Skeletal muscle tissue (tissue), 3 donors: ENCODE measurements at regions not wholly inside any gene's neighbourhood (a gene's known extent, or its start where the extent isn't known, plus 50 kb on each side); places are given as distances from the start of the nearest gene placed in this dataset.
"Not testable (repeated sequence)": the region's sequence is repeated elsewhere in the genome, so short reads cannot be mapped to it uniquely, and the experiment has no call there.

Experiments
- H3K27ac ChIP-seq: one replicate; pipeline ENCODE4 v1.7.0; 2013; ENCODE audit warnings: mild to moderate bottlenecking, low read depth, low read length, inconsistent platforms
- H3K27me3 ChIP-seq, 3 donors: one replicate each; pipeline ENCODE4 v1.7.0; 2013; ENCODE audit warnings: low read length in 3 of 3; ENCODE audit not compliant: control insufficient read depth in 3 of 3, insufficient read depth in 3 of 3
- H3K36me3 ChIP-seq, 3 donors: one replicate each; pipeline ENCODE4 v1.7.0; 2013; ENCODE audit warnings: low read length in 3 of 3; ENCODE audit not compliant: control insufficient read depth in 3 of 3, insufficient read depth in 3 of 3
- H3K4me1 ChIP-seq, 3 donors: one replicate each; pipeline ENCODE4 v1.7.0; 2013; ENCODE audit warnings: low read length in 3 of 3, mild to moderate bottlenecking in 3 of 3; ENCODE audit not compliant: control insufficient read depth in 3 of 3, insufficient read depth in 3 of 3
- H3K4me3 ChIP-seq, 3 donors: one replicate each; pipeline ENCODE4 v1.7.0; 2013; ENCODE audit warnings: low read length in 3 of 3
- H3K9ac ChIP-seq, 3 donors: one replicate each; pipeline ENCODE4 v1.7.0; 2013; ENCODE audit warnings: low read length in 3 of 3, mild to moderate bottlenecking in 3 of 3, moderate library complexity in 2 of 3, low read depth in 1 of 3
- H3K9me3 ChIP-seq, 3 donors: one replicate each; pipeline ENCODE4 v1.7.0; 2013; ENCODE audit warnings: low read length in 3 of 3; ENCODE audit not compliant: control insufficient read depth in 3 of 3
- donor health status: Osteomylitis.

DNA sequence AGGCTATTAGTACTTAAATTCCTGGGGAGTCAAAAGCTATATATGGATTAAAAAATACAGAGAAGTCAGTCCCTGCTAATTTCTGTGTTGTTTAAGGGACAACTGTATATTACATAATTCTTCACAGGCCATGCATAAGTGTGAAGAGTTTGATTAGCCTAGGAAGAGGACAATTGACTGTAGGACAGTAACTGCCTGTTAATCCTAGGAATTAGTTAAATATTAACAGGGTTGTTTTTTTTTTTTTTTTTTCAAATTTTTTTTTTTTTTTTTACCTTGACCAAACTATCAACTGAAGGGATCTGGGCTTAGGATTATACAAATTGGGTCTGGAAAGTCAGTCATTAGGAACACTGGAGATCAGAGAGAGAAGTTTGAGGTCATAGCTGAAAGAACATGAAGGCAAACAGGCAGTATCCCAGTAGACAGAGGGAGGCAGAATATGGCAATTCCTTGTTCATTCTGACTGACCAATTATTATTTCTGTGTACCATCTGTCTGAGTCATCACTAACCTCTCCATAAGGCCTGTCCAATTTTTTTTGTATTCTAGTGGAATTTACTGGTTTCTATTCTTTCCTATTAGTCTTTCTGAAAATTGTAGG, 1139.2 kb downstream of the SORCS1 start:
- Histone ChIP-seq H3K36me3 (no peaks in the 10 kb centered on the region), H3K27me3 (no peaks in the 10 kb centered on the region), H3K27ac (no peak overlapping the region), H3K9ac (no peak overlapping the region), H3K4me1 (no peaks in the 10 kb centered on the region), H3K9me3 (no peaks in the 10 kb centered on the region), H3K4me3 (no peak overlapping the region)

DNA sequence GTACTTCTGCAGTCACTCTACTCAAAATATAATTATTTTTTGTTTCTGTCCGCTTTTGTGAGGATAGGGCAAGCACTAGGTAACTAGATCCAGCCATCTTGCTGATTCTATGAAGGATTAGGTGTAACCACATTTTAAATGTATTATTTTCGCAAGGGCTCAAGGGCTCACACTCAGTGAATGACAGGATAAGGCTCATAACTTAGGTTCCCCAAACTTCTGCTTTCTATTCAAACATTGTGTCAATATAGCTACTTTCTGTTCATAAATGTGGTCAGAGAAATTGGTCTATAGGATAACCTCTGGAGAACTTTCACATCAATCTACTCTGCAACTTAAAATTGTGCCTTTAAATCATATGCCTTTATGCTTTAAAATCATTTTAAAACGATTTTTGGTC, 1141.2 kb downstream of the SORCS1 start:
- no peak overlapping the region for H3K9ac ChIP-seq
- H3K9me3 ChIP-seq: no peaks in the 10 kb centered on the region
- H3K4me1 ChIP-seq: no peaks in the 10 kb centered on the region
- H3K4me3 ChIP-seq: no peak overlapping the region
- no peaks in the 10 kb centered on the region for H3K36me3 ChIP-seq
- H3K27me3 ChIP-seq: no peaks in the 10 kb centered on the region
- H3K27ac ChIP-seq: no peak overlapping the region

DNA sequence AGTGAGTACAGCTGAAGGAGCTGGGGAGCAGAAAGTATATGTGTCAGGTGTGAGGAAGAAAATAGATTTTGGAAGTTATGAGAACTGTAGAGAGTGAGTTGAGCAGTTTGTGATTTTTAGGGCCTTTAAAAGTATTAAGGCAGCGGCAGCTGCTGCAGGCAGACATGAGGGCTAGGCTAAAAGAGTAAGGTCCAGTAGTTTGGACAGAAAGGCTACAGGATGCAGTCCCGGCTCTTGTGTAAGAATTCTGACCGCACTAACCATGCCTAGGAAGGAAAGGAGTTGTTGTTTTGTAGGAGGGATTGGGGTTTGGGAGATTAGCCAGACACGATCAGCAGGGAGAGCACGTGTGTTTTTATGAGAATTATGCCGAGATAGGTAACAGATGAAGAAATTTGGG, 1144.9 kb downstream of the SORCS1 start:
- H3K27me3 ChIP-seq, H3K4me3 ChIP-seq, H3K4me1 ChIP-seq, H3K9ac ChIP-seq, H3K9me3 ChIP-seq, H3K36me3 ChIP-seq, H3K27ac ChIP-seq: not testable (repeated sequence)

DNA sequence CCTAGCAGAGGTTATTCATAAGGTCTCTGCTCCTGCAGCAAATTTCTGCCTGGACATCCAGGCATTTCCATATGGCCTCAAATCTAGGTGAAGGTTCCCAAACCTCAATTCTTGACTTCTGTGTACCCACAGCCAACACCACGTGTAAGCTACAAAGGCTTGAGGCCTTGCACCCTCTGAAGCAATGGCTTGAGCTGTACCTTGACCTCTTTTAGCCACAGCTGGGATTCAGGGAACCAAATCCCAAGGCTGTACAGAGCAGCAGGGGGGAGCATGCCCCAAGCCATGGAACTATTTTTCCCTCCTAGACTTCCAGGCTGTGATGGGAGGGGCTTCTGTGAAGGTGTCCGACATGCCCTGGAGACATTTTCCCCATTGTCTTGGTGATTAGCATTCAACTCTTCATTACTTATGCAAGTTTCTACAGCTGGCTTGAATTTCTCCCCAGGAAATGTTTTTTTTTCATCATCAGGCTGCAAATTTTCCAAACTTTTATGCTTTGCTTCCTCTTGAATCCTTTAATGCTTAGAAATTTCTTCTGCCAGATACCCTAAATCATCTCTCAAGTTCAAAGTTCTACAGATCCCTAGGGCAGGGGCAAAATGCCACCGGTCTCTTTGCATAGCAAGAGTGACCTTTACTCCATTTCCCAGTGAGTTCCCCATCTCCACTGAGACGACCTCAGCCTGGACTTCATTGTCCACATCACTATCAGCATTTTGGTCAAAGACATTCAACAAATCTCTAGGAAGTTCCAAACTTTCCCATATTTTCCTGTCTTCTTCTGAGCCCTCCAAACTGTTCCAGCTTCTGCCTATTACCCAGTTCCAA, 1148.9 kb downstream of the SORCS1 start:
- H3K9ac ChIP-seq, H3K4me3 ChIP-seq: not testable (repeated sequence)

DNA sequence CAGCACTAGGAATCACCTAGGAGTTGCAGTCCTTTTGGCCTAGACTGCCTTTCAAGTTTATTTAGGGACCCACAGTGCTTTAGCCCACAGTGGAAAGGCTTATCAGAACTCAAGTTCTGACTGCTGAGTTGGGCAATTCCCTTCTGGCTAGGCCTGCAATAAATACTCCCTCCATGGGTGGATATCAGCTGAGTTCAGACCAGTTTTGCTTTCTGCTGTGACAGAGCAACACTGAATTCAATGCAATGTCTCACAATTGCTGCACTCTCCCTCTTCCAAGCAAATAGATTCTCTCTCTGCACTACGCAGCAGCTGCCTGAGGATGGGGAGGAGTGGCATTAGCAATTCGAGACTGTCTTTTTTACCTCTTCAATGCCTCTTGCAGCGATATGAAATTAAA, 1153.3 kb downstream of the SORCS1 start:
- Histone ChIP-seq H3K27me3 (no peaks in the 10 kb centered on the region), H3K4me1 (no peaks in the 10 kb centered on the region), H3K36me3 (no peaks in the 10 kb centered on the region), H3K9me3 (no peaks in the 10 kb centered on the region), H3K9ac (no peak overlapping the region), H3K4me3 (no peak overlapping the region), H3K27ac (no peak overlapping the region)

More for the DNA sequence above, 1148.9 kb downstream of the SORCS1 start:
- H3K27me3 ChIP-seq, H3K9me3 ChIP-seq, H3K4me1 ChIP-seq, H3K36me3 ChIP-seq, H3K27ac ChIP-seq: not testable (repeated sequence)

DNA sequence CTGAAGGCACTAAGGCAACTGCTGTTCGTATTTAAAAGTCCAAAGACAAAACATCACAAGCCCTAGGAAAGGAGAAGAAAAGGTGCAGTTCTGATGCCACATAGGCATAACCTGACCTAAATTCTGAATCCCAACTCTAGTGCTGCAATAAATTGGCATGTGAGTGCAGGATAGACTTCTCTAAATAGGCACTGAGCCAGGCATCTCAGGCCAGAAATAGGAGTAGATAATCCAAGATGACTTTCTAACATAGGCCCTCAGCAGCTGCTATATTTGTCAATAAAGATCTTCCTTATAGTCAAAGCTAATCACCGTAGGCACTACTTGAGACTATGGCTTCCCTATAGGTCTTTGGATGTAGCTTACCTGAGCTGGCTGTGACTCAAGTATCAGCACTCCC, 1163.8 kb downstream of the SORCS1 start:
- H3K36me3 ChIP-seq: no peaks in the 10 kb centered on the region
- no peak overlapping the region for H3K4me3 ChIP-seq
- H3K4me1 ChIP-seq: no peaks in the 10 kb centered on the region

DNA sequence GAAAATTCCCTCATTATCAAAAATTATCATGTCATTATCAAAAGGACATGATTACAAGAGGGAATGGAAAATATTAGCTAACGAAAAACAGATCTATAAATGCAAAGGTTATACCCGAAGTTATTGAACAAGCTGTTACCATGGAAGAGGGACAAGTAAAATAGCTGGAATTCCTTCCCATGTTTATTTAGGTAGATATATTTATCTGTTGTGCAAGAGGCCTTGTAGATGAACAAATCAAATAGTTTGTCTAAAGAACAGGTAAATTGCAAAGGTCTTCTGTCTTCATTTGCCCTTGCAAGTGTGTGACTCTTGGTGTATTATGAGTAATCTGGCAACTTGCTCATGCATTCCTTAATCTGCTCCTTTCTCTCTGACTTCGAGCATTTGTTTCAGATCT, 1170.9 kb downstream of the SORCS1 start:
- no peaks in the 10 kb centered on the region for H3K4me1 ChIP-seq
- H3K9me3 ChIP-seq: no peaks in the 10 kb centered on the region
- H3K4me3 ChIP-seq: no peak overlapping the region
- H3K36me3 ChIP-seq: no peaks in the 10 kb centered on the region
- no peak overlapping the region for H3K27ac ChIP-seq
- H3K9ac ChIP-seq: no peak overlapping the region
- peaks cover 0 to 3% (median 0%) of the 10 kb centered on the region in 3 donors for H3K27me3 ChIP-seq

More for the DNA sequence above, 1163.8 kb downstream of the SORCS1 start:
- H3K9ac ChIP-seq: no peak overlapping the region
- no peaks in the 10 kb centered on the region for H3K9me3 ChIP-seq
- H3K27ac ChIP-seq: no peak overlapping the region
- no peaks in the 10 kb centered on the region for H3K27me3 ChIP-seq

DNA sequence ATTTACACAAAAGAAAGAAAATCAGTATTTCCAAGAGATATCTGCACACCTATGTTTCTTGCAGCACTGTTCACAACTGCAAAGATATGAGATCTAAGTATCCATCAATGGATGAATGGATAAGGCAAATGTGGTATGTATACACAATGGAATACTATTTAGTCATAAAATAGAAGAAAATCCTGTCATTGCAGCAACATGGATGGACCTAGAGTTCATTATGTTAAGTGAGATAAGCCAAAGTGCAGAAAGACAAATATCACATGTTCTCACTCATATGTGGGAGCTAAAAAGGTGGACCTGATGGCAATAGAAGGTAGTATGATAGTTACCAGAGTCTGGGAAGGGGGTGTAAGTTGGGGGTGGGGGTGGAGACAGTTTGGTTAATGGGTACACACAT, 1171.6 kb downstream of the SORCS1 start:
- H3K4me1 ChIP-seq: no peaks in the 10 kb centered on the region

DNA sequence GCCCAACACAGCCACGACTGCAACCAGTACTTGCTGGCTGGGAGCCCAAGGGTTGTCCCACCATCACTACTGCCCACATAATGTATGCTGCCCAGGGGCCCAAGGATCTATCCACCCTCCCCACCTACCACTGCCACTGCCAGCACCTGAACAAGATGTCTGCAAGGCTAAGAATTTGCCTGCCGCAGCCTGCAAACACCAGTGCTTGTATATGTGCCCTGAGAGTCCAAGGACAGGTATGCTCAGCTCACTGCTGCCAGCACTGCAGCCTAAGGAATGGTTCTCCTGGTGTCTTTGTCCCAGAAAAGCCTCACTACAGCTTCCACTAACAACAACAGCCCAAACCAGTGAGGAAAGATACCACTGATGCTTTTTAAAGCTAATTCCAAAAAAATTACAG, 1174.0 kb downstream of the SORCS1 start:
- H3K4me1 ChIP-seq: no peaks in the 10 kb centered on the region
- no peak overlapping the region for H3K4me3 ChIP-seq
- no peaks in the 10 kb centered on the region for H3K36me3 ChIP-seq
- no peak overlapping the region for H3K27ac ChIP-seq
- H3K9ac ChIP-seq: no peak overlapping the region
- peaks cover 0 to 3% (median 0%) of the 10 kb centered on the region in 3 donors for H3K27me3 ChIP-seq
- H3K9me3 ChIP-seq: no peaks in the 10 kb centered on the region

More for the DNA sequence above, 1171.6 kb downstream of the SORCS1 start:
- Histone ChIP-seq H3K27me3 (peaks cover 0 to 3% (median 0%) of the 10 kb centered on the region in 3 donors), H3K9me3 (no peaks in the 10 kb centered on the region), H3K36me3 (no peaks in the 10 kb centered on the region), H3K9ac (no peak overlapping the region), H3K27ac (no peak overlapping the region), H3K4me3 (no peak overlapping the region)

DNA sequence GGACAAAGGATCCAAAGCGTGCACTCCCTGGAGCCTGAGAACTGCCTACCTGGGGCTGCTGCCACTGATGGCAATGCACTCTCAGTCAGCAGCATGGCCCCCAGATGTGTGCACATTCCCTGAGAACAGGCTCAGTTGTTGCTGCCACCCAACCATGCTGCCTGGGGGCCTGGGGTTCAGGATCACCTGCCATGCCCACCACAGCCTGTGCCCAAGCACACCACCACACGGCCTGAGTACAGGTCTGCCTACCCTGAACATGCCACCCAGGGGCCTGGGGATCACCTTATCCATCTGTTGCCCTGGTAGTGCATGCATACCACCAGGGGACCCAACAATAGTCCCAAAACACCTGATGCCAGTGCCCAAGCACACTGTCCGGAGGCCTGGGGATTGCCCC, 1174.5 kb downstream of the SORCS1 start:
- H3K9me3 ChIP-seq: no peaks in the 10 kb centered on the region
- H3K9ac ChIP-seq: no peak overlapping the region
- no peaks in the 10 kb centered on the region for H3K36me3 ChIP-seq
- H3K4me3 ChIP-seq: no peak overlapping the region
- no peaks in the 10 kb centered on the region for H3K4me1 ChIP-seq
- no peak overlapping the region for H3K27ac ChIP-seq
- H3K27me3 ChIP-seq: peaks cover 0 to 3% (median 0%) of the 10 kb centered on the region in 3 donors
